ENCODE measurements at regions not wholly inside any gene's neighbourhood (a gene's known extent, or its start where the extent isn't known, plus 50 kb on each side); places are given as distances from the start of the nearest gene placed in this dataset.

DNA sequence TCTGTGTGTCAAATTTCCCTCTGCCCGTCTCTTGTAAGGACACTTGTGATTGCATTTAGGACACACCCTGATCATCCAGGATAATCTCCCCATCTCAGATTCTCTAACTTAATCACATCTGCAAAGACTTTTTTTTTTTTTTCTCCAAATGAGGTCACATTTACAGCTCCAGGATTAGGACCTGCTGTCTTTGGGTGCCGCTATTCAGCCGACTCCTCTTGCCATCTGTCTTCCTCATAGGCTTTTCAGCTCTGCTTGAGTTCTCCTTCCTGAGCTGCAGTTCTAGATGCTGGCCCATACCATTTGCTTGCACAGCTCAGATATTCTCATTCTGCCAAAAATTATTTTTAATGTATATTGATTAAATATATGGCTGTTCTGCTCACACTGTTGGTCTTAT, 94.3 kb upstream of the TLE3 start:
- Histone ChIP-seq H3K27me3 (replicated peaks; ENCODE audit: insufficient read depth) (no peaks in the 10 kb centered on the region), H3K36me3 (no peaks in the 10 kb centered on the region), H3K27ac (no peak overlapping the region), H3K4me3 (no peak overlapping the region), H3K4me1 (replicated peaks) (no peaks in the 10 kb centered on the region), H3K9me3 (no peaks in the 10 kb centered on the region)
- TF ChIP-seq, protein P1, sequence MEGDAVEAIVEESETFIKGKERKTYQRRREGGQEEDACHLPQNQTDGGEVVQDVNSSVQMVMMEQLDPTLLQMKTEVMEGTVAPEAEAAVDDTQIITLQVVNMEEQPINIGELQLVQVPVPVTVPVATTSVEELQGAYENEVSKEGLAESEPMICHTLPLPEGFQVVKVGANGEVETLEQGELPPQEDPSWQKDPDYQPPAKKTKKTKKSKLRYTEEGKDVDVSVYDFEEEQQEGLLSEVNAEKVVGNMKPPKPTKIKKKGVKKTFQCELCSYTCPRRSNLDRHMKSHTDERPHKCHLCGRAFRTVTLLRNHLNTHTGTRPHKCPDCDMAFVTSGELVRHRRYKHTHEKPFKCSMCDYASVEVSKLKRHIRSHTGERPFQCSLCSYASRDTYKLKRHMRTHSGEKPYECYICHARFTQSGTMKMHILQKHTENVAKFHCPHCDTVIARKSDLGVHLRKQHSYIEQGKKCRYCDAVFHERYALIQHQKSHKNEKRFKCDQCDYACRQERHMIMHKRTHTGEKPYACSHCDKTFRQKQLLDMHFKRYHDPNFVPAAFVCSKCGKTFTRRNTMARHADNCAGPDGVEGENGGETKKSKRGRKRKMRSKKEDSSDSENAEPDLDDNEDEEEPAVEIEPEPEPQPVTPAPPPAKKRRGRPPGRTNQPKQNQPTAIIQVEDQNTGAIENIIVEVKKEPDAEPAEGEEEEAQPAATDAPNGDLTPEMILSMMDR (IDR thresholded peaks at IDR 0.05), result no peak
- no peak for TF ChIP-seq POLR2AphosphoS5 (IDR thresholded peaks at IDR 0.05)
- no peak for TF ChIP-seq POLR2A (IDR thresholded peaks at IDR 0.05)
- intact Hi-C loops (cut with DNase I), result no loop called here
- 98% methylated on average over 3 of the region's 3 CpGs for WGBS
- DNase-seq (ENCODE audit: low spot score), result no peak

- no peak overlapping the region for H3K4me3 ChIP-seq
- no peaks in the 10 kb centered on the region for H3K27me3 ChIP-seq (replicated peaks; ENCODE audit: insufficient read depth)
- intact Hi-C loops (cut with DNase I), result no loop called here
- H3K9me3 ChIP-seq, result no peaks in the 10 kb centered on the region
- no peaks in the 10 kb centered on the region for H3K4me1 ChIP-seq (replicated peaks)
- no peaks in the 10 kb centered on the region for H3K36me3 ChIP-seq
- WGBS, result 91% methylated on average over 5 of the region's 5 CpGs
- no peak for DNase-seq (ENCODE audit: low spot score)
- TF ChIP-seq POLR2A (IDR thresholded peaks at IDR 0.05) (no peak), POLR2AphosphoS5 (IDR thresholded peaks at IDR 0.05) (no peak)
- TF ChIP-seq, protein P1 (IDR thresholded peaks at IDR 0.05), result no peak
- no peak overlapping the region for H3K27ac ChIP-seq
Measured at GRCh38 chr15:70190965-70191364, 93.2 kb upstream of the TLE3 start.

- H3K4me3 ChIP-seq, result no peak overlapping the region
- H3K27me3 ChIP-seq (replicated peaks; ENCODE audit: insufficient read depth), result no peaks in the 10 kb centered on the region
- no peak overlapping the region for H3K27ac ChIP-seq
- intact Hi-C loops (cut with DNase I), result no loop called here
- no peaks in the 10 kb centered on the region for H3K9me3 ChIP-seq
- TF ChIP-seq POLR2AphosphoS5 (IDR thresholded peaks at IDR 0.05) (no peak), POLR2A (IDR thresholded peaks at IDR 0.05) (no peak)
- TF ChIP-seq, protein P1 (IDR thresholded peaks at IDR 0.05), result no peak
- DNase-seq (ENCODE audit: low spot score), result no peak
- 90% methylated on average over 20 of the region's 20 CpGs for WGBS
- H3K36me3 ChIP-seq, result no peaks in the 10 kb centered on the region
- H3K4me1 ChIP-seq (replicated peaks), result no peaks in the 10 kb centered on the region
Measured at GRCh38 chr15:70189826-70190695, 92.3 kb upstream of the TLE3 start.

- Histone ChIP-seq H3K27ac (no peak overlapping the region), H3K4me1 (replicated peaks) (no peaks in the 10 kb centered on the region), H3K36me3 (no peaks in the 10 kb centered on the region), H3K4me3 (no peak overlapping the region), H3K9me3 (no peaks in the 10 kb centered on the region), H3K27me3 (replicated peaks; ENCODE audit: insufficient read depth) (no peaks in the 10 kb centered on the region)
- TF ChIP-seq POLR2A (IDR thresholded peaks at IDR 0.05), result no peak
- TF ChIP-seq, protein P1 (IDR thresholded peaks at IDR 0.05), result no peak
- TF ChIP-seq POLR2AphosphoS5 (IDR thresholded peaks at IDR 0.05), result no peak
- intact Hi-C loops (cut with DNase I), result no loop called here
- 100% methylated on average over 4 of the region's 4 CpGs for WGBS
- no peak for DNase-seq (ENCODE audit: low spot score)
Measured at GRCh38 chr15:70188286-70188685, 90.6 kb upstream of the TLE3 start.

GRCh38 chr15:70187331-70187730, 89.6 kb upstream of the TLE3 start:
- 94% methylated on average over 9 of the region's 9 CpGs for WGBS
- DNase-seq (ENCODE audit: low spot score), result no peak
- H3K27me3 ChIP-seq (replicated peaks; ENCODE audit: insufficient read depth), result no peaks in the 10 kb centered on the region

More at GRCh38 chr15:70187331-70187730, 89.6 kb upstream of the TLE3 start:
- Histone ChIP-seq H3K36me3 (no peaks in the 10 kb centered on the region), H3K27ac (no peak overlapping the region), H3K4me1 (replicated peaks) (no peaks in the 10 kb centered on the region), H3K9me3 (no peaks in the 10 kb centered on the region), H3K4me3 (no peak overlapping the region)
- TF ChIP-seq POLR2A (IDR thresholded peaks at IDR 0.05) (no peak), POLR2AphosphoS5 (IDR thresholded peaks at IDR 0.05) (no peak)
- TF ChIP-seq, protein P1 (IDR thresholded peaks at IDR 0.05), result no peak
- intact Hi-C loops (cut with DNase I), result no loop called here

Data from prostate gland (tissue), 2 donors.